ENCODE measurements at regions not wholly inside any gene's neighbourhood (a gene's known extent, or its start where the extent isn't known, plus 50 kb on each side); places are given as distances from the start of the nearest gene placed in this dataset.

- ATAC-seq (no peak), DNase-seq (ENCODE audit: low spot score) (no peak)
- Histone ChIP-seq H3F3A (replicated peaks; ENCODE audit: low read depth) (no peaks in the 10 kb centered on the region), H3K4me1 (ENCODE audit: insufficient read depth) (peaks cover 14% of the 10 kb centered on the region), H3K4me3 (no peak overlapping the region), H2AFZ (no peak overlapping the region), H3K9me2 (ENCODE audit: insufficient read depth) (no peaks in the 10 kb centered on the region), H3K79me2 (replicated peaks; ENCODE audit: insufficient read depth) (no peaks in the 10 kb centered on the region), H4K20me1 (replicated peaks; ENCODE audit: insufficient read depth) (no peaks in the 10 kb centered on the region), H3K36me3 (ENCODE audit: insufficient read depth) (no peaks in the 10 kb centered on the region), H3K4me2 (no peak overlapping the region), H3K27me3 (ENCODE audit: insufficient read depth) (no peaks in the 10 kb centered on the region), H3K27ac (ENCODE audit: low read depth) (no peak overlapping the region)
- TF ChIP-seq CREB1 (CRISPR knock-in tag; IDR thresholded peaks at IDR 0.05; ENCODE audit: low read depth) (no peak), CTCF (conservative IDR thresholded peaks at IDR 0.05; ENCODE audit: low read depth in 2 of 2) (no peak), JUNB (IDR thresholded peaks at IDR 0.05; ENCODE audit: unreplicated experiment) (no peak), EZH2 (IDR thresholded peaks at IDR 0.05; ENCODE audit: low read depth, unreplicated experiment) (no peak), NANOG (IDR thresholded peaks at IDR 0.05; ENCODE audit: borderline replicate concordance) (no peak), ZNF331 (CRISPR knock-in tag; IDR thresholded peaks at IDR 0.05; ENCODE audit: low read depth) (no peak)
- H3K4me3 Mint-ChIP-seq, result no peak overlapping the region
- H3K27me3 Mint-ChIP-seq (ENCODE audit: insufficient read depth, low read depth, poor library complexity), result peaks cover 1% of the 10 kb centered on the region
- H3K27ac Mint-ChIP-seq, result no peak overlapping the region
- no peaks in the 10 kb centered on the region for H3K36me3 Mint-ChIP-seq (ENCODE audit: low read depth)
- no peaks in the 10 kb centered on the region for H3K9me3 Mint-ChIP-seq
- peaks cover 26% of the 10 kb centered on the region for H3K4me1 Mint-ChIP-seq
Measured at GRCh38 chr18:31248783-31249521, 69.0 kb upstream of the DSG1 start.

DNA sequence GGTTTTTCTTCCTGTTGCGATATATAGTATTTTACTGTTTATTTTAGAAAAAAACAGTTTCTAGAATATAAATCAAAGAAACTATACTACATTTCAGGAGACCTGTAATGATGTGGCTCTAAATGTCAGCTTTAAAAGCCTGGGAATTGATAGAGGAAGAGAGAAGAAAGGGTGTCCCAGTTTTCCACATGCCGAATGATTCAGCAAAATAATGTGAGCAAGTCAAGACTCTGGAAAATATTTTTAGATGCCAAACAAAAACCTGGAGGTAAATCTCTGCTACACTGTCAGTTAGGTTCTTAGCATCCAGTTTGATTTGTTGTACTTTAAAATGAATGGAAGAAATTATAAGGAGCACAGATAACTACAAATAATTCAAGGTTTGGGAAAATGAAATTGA, 67.1 kb upstream of the DSG1 start:
- H3K27ac Mint-ChIP-seq, result peak overlapping the region; percentile 94
- Histone ChIP-seq H3K27me3 (ENCODE audit: insufficient read depth) (no peaks in the 10 kb centered on the region), H3K79me2 (replicated peaks; ENCODE audit: insufficient read depth) (no peaks in the 10 kb centered on the region), H3K36me3 (ENCODE audit: insufficient read depth) (no peaks in the 10 kb centered on the region), H4K20me1 (replicated peaks; ENCODE audit: insufficient read depth) (no peaks in the 10 kb centered on the region), H3K27ac (ENCODE audit: low read depth) (no peak overlapping the region), H3K4me1 (ENCODE audit: insufficient read depth) (0 out of 2 replicates have a peak, but pooled peaks cover 4% of the 10 kb centered on the region), H3F3A (replicated peaks; ENCODE audit: low read depth) (no peaks in the 10 kb centered on the region), H3K4me3 (no peak overlapping the region), H3K9me2 (ENCODE audit: insufficient read depth) (no peaks in the 10 kb centered on the region), H2AFZ (peak overlapping the region; percentile 84), H3K4me2 (no peak overlapping the region)
- H3K27me3 Mint-ChIP-seq (ENCODE audit: insufficient read depth, low read depth, poor library complexity), result peaks cover 1% of the 10 kb centered on the region
- no peak overlapping the region for H3K4me3 Mint-ChIP-seq
- DNase-seq (ENCODE audit: low spot score) (no peak), ATAC-seq (no peak)
- H3K4me1 Mint-ChIP-seq, result peaks cover 11% of the 10 kb centered on the region; the same call in 2 of the 3 replicates
- no peaks in the 10 kb centered on the region for H3K9me3 Mint-ChIP-seq
- no peaks in the 10 kb centered on the region for H3K36me3 Mint-ChIP-seq (ENCODE audit: low read depth)
- TF ChIP-seq ETS1 (IDR thresholded peaks at IDR 0.05) (no peak), STAT1 (IDR thresholded peaks at IDR 0.05; ENCODE audit: unreplicated experiment) (no peak), EZH2 (IDR thresholded peaks at IDR 0.05; ENCODE audit: low read depth, unreplicated experiment) (no peak)
- TF ChIP-seq, protein P1, sequence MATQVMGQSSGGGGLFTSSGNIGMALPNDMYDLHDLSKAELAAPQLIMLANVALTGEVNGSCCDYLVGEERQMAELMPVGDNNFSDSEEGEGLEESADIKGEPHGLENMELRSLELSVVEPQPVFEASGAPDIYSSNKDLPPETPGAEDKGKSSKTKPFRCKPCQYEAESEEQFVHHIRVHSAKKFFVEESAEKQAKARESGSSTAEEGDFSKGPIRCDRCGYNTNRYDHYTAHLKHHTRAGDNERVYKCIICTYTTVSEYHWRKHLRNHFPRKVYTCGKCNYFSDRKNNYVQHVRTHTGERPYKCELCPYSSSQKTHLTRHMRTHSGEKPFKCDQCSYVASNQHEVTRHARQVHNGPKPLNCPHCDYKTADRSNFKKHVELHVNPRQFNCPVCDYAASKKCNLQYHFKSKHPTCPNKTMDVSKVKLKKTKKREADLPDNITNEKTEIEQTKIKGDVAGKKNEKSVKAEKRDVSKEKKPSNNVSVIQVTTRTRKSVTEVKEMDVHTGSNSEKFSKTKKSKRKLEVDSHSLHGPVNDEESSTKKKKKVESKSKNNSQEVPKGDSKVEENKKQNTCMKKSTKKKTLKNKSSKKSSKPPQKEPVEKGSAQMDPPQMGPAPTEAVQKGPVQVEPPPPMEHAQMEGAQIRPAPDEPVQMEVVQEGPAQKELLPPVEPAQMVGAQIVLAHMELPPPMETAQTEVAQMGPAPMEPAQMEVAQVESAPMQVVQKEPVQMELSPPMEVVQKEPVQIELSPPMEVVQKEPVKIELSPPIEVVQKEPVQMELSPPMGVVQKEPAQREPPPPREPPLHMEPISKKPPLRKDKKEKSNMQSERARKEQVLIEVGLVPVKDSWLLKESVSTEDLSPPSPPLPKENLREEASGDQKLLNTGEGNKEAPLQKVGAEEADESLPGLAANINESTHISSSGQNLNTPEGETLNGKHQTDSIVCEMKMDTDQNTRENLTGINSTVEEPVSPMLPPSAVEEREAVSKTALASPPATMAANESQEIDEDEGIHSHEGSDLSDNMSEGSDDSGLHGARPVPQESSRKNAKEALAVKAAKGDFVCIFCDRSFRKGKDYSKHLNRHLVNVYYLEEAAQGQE (IDR thresholded peaks at IDR 0.05; ENCODE audit: unreplicated experiment), result no peak
